SK-N-SH (cell line): ENCODE measurements at regions not wholly inside any gene's neighbourhood (a gene's known extent, or its start where the extent isn't known, plus 50 kb on each side); places are given as distances from the start of the nearest gene placed in this dataset.

Source experiments
- CHD2 ChIP-seq: fragments of 150-350 bp; IDR thresholded peaks from 2 replicates; pipeline ENCODE4 v1.6.1; 2018; ENCODE audit warnings: low read length; ENCODE audit not compliant: partially characterized antibody
- EZH2phosphoT487 ChIP-seq: fragments of 200-600 bp; sonication (generic); IDR thresholded peaks from 2 replicates; pipeline ENCODE4 v1.6.1; 2017; ENCODE audit warnings: low read depth, mixed run types, mild to moderate bottlenecking, antibody characterized with exemption, moderate library complexity, borderline replicate concordance
- MEF2A ChIP-seq: IDR thresholded peaks from 2 replicates; pipeline ENCODE4 v1.4.0; 2012; ENCODE audit warnings: low read depth, borderline replicate concordance
- POLR2AphosphoS5 ChIP-seq: IDR thresholded peaks from 2 replicates; pipeline ENCODE4 v1.6.1; 2012; ENCODE audit warnings: low read depth, low read length
- RAD21 ChIP-seq: IDR thresholded peaks from 2 replicates; pipeline ENCODE4 v1.6.1; 2012; ENCODE audit warnings: mild to moderate bottlenecking, low read length
- RXRA ChIP-seq: IDR thresholded peaks from 2 replicates; pipeline ENCODE4 v1.4.0; 2012; ENCODE audit warnings: low read depth, mild to moderate bottlenecking, borderline replicate concordance
- TCF12 ChIP-seq: IDR thresholded peaks from 2 replicates; pipeline ENCODE4 v1.4.0; 2012
- TF ChIP-seq, protein P1 (sequence below): fragments of 200-600 bp; sonication (generic); IDR thresholded peaks from 2 replicates; pipeline ENCODE4 v1.6.1; 2017; ENCODE audit warnings: antibody characterized with exemption, mild to moderate bottlenecking, moderate library complexity

DNA sequence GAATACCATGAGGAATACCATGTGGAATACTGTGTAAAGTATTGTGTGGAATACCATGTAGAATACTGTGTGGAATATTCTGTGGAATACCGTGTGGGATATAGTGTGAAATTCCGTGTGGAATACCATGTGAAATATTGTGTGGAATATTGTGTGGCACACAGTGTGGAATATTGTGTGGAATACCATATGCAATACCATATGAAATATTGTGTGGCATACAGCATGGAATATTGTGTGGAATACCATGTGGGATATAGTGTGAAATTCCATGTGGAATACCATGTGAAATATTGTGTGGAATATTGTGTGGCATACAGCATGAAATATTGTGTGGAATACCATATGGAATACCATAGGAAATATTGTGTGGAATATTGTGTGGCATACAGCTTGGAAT is 135.1 kb upstream of the CHST15 start:
- no peak for TF ChIP-seq RAD21
- TF ChIP-seq CHD2 = no peak
- no peak for TF ChIP-seq TCF12
- TF ChIP-seq, protein P1, sequence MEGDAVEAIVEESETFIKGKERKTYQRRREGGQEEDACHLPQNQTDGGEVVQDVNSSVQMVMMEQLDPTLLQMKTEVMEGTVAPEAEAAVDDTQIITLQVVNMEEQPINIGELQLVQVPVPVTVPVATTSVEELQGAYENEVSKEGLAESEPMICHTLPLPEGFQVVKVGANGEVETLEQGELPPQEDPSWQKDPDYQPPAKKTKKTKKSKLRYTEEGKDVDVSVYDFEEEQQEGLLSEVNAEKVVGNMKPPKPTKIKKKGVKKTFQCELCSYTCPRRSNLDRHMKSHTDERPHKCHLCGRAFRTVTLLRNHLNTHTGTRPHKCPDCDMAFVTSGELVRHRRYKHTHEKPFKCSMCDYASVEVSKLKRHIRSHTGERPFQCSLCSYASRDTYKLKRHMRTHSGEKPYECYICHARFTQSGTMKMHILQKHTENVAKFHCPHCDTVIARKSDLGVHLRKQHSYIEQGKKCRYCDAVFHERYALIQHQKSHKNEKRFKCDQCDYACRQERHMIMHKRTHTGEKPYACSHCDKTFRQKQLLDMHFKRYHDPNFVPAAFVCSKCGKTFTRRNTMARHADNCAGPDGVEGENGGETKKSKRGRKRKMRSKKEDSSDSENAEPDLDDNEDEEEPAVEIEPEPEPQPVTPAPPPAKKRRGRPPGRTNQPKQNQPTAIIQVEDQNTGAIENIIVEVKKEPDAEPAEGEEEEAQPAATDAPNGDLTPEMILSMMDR = no peak
- TF ChIP-seq POLR2AphosphoS5 = no peak
- no peak for TF ChIP-seq EZH2phosphoT487
- TF ChIP-seq RXRA = no peak
- no peak for TF ChIP-seq MEF2A
